Vagina (tissue), 2 donors: ENCODE measurements at regions not wholly inside any gene's neighbourhood (a gene's known extent, or its start where the extent isn't known, plus 50 kb on each side); places are given as distances from the start of the nearest gene placed in this dataset.
A peak's percentile ranks its signal among the peaks of the same experiment; 100 is the strongest.

ENCODE experiments used
- DNase-seq, 2 donors: peaks; one replicate each; pipeline ENCODE4 v3.0.0-alpha.2; 2017; ENCODE audit errors: extremely low spot score in 2 of 2
- H3K27ac ChIP-seq: fragments of 200-600 bp; sonication (generic); one replicate; pipeline ENCODE4 v1.5.1; 2019
- H3K27me3 ChIP-seq: fragments of 200-600 bp; sonication (generic); one replicate; pipeline ENCODE4 v1.5.1; 2019
- H3K36me3 ChIP-seq, 2 donors: fragments of 200-600 bp; sonication (generic); one replicate each; pipeline ENCODE4 v1.5.1; 2017 to 2019
- H3K4me1 ChIP-seq: fragments of 200-600 bp; sonication (generic); one replicate; pipeline ENCODE4 v1.5.1; 2019
- H3K4me3 ChIP-seq, 2 donors: fragments of 200-600 bp; sonication (generic); 1 replicate in 1 of 2; 2 replicates in 1 of 2; pipeline ENCODE4 v1.5.1; 2016 to 2019
- H3K9me3 ChIP-seq: fragments of 200-600 bp; sonication (generic); one replicate; pipeline ENCODE4 v1.5.1; 2019
- CTCF ChIP-seq, 3 experiments: fragments of 450-650 bp in 2 of 3; fragments of 200-600 bp in 1 of 3; sonication (generic) in 1 of 3; IDR thresholded peaks; one replicate each; pipeline ENCODE4 v1.5.1; 2017 to 2019; ENCODE audit warnings: antibody characterized with exemption in 3 of 3, mild to moderate bottlenecking in 2 of 3, moderate library complexity in 2 of 3
- POLR2A ChIP-seq, 2 donors: fragments of 450-650 bp; IDR thresholded peaks; one replicate each; pipeline ENCODE4 v1.6.1; 2017; ENCODE audit warnings: antibody characterized with exemption in 2 of 2, mild to moderate bottlenecking in 2 of 2, moderate library complexity in 2 of 2
- POLR2AphosphoS5 ChIP-seq, 2 donors: sonication (generic); formaldehyde crosslinking; IDR thresholded peaks; one replicate each; pipeline ENCODE4 v1.9.0; 2017; ENCODE audit warnings: antibody characterized with exemption in 2 of 2, mild to moderate bottlenecking in 2 of 2, low read depth in 1 of 2; ENCODE audit not compliant: insufficient read depth in 1 of 2
- intact Hi-C: fragments of 100-400 bp; cut with DNase I; formaldehyde crosslinking; loops from one replicate; pipeline ENCODE4 v1.15.1; 2023

- no peaks in the 10 kb centered on the region for H3K36me3 ChIP-seq
- no peak for DNase-seq
- TF ChIP-seq POLR2A (IDR thresholded peaks at IDR 0.05) (no peak), CTCF (IDR thresholded peaks at IDR 0.05) (no peak), POLR2AphosphoS5 (IDR thresholded peaks at IDR 0.05; ENCODE audit: insufficient read depth in 1 of 2, low read depth in 1 of 2) (no peak)
These were observed 136.7 kb upstream of the ETV3 start for GRCh38 chr1:157274698-157275534.

GRCh38 chr1:157272729-157273524 lies 134.7 kb upstream of the ETV3 start:
- DNase-seq, result peak in 1 of 2 donors; percentile 22
- TF ChIP-seq POLR2A (IDR thresholded peaks at IDR 0.05), result no peak
- TF ChIP-seq POLR2AphosphoS5 (IDR thresholded peaks at IDR 0.05; ENCODE audit: insufficient read depth in 1 of 2, low read depth in 1 of 2), result no peak
- no peak for TF ChIP-seq CTCF (IDR thresholded peaks at IDR 0.05)
- Histone ChIP-seq H3K9me3 (no peaks in the 10 kb centered on the region), H3K4me1 (no peaks in the 10 kb centered on the region), H3K36me3 (no peaks in the 10 kb centered on the region), H3K27me3 (no peaks in the 10 kb centered on the region), H3K4me3 (no peak overlapping the region), H3K27ac (no peak overlapping the region)
- intact Hi-C loops, result no loop called here

More at GRCh38 chr1:157274698-157275534, 136.7 kb upstream of the ETV3 start:
- no peak overlapping the region for H3K4me3 ChIP-seq
- H3K4me1 ChIP-seq, result no peaks in the 10 kb centered on the region
- H3K27me3 ChIP-seq, result no peaks in the 10 kb centered on the region
- intact Hi-C loops, result no loop called here
- H3K9me3 ChIP-seq, result no peaks in the 10 kb centered on the region
- no peak overlapping the region for H3K27ac ChIP-seq

GRCh38 chr1:157272264-157272663 lies 134.1 kb upstream of the ETV3 start:
- no peaks in the 10 kb centered on the region for H3K36me3 ChIP-seq
- no peak for TF ChIP-seq POLR2A (IDR thresholded peaks at IDR 0.05)
- no peak for TF ChIP-seq CTCF (IDR thresholded peaks at IDR 0.05)
- TF ChIP-seq POLR2AphosphoS5 (IDR thresholded peaks at IDR 0.05; ENCODE audit: insufficient read depth in 1 of 2, low read depth in 1 of 2), result no peak
- intact Hi-C loops, result no loop called here
- no peak overlapping the region for H3K27ac ChIP-seq
- no peaks in the 10 kb centered on the region for H3K27me3 ChIP-seq
- no peak overlapping the region for H3K4me3 ChIP-seq
- H3K9me3 ChIP-seq, result no peaks in the 10 kb centered on the region
- DNase-seq, result no peak
- no peaks in the 10 kb centered on the region for H3K4me1 ChIP-seq

GRCh38 chr1:157270705-157271274 lies 132.6 kb upstream of the ETV3 start:
- H3K36me3 ChIP-seq, result no peaks in the 10 kb centered on the region
- peak in 1 of 2 donors; percentile 37 for DNase-seq
- no peaks in the 10 kb centered on the region for H3K9me3 ChIP-seq
- no peak overlapping the region for H3K27ac ChIP-seq
- no peaks in the 10 kb centered on the region for H3K27me3 ChIP-seq
- TF ChIP-seq POLR2A (IDR thresholded peaks at IDR 0.05) (no peak), POLR2AphosphoS5 (IDR thresholded peaks at IDR 0.05; ENCODE audit: insufficient read depth in 1 of 2, low read depth in 1 of 2) (no peak)
- intact Hi-C loops, result no loop called here
- no peak overlapping the region for H3K4me3 ChIP-seq
- no peaks in the 10 kb centered on the region for H3K4me1 ChIP-seq

GRCh38 chr1:157269656-157270375 lies 131.6 kb upstream of the ETV3 start:
- DNase-seq, result no peak
- Histone ChIP-seq H3K9me3 (no peaks in the 10 kb centered on the region), H3K27ac (no peak overlapping the region), H3K4me3 (no peak overlapping the region), H3K4me1 (no peaks in the 10 kb centered on the region), H3K36me3 (no peaks in the 10 kb centered on the region), H3K27me3 (no peaks in the 10 kb centered on the region)
- no peak for TF ChIP-seq POLR2A (IDR thresholded peaks at IDR 0.05)
- TF ChIP-seq POLR2AphosphoS5 (IDR thresholded peaks at IDR 0.05; ENCODE audit: insufficient read depth in 1 of 2, low read depth in 1 of 2), result no peak
- no peak for TF ChIP-seq CTCF (IDR thresholded peaks at IDR 0.05)
- intact Hi-C loops, result no loop called here
